GM18861 (cell line): ENCODE measurements at regions not wholly inside any gene's neighbourhood (a gene's known extent, or its start where the extent isn't known, plus 50 kb on each side); places are given as distances from the start of the nearest gene placed in this dataset.

Experiments used
- ATAC-seq: cut with Tn5 transposase; IDR thresholded peaks from one replicate; pipeline ENCODE4 v1.9.1; 2021; ENCODE audit not compliant: unreplicated experiment

DNA sequence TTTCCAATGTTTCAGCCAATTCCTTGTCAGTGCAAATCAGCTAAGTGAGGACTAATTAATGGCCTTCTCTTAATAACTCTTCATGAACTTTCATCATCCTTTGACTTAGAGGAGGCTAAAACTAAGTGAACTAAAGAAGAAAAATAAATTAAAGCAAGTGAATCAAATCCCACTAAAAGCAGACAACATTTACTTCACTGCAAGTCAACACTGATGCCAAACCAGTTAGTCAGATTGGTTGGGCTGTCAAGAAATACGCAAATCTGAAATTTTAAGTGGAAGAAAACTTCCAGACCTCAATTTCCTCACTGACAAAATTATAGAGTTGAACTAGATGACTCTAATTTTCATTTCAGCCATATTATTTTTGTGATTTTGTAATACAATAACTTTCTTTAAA, 137.2 kb upstream of the PRLR start:
- ATAC-seq: no peak

DNA sequence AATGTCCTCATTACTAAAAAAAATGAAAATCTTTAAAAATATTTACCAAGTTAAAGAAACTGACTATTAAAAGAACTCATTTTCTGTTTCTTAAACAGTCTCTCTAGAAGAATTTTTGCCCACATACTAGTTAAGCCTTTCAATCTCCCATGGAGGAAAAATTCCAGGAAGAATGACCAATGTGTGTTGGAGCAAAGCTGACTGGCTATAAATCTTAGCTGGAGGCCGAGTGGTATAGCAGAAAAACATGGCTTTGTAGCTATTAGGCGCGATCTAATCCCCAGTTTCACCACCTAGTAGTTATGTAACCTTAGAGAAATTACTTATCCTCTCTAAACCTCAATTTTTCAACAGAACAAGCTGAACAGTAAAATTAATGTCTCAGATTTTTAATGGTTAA, 135.5 kb upstream of the PRLR start:
- no peak for ATAC-seq

DNA sequence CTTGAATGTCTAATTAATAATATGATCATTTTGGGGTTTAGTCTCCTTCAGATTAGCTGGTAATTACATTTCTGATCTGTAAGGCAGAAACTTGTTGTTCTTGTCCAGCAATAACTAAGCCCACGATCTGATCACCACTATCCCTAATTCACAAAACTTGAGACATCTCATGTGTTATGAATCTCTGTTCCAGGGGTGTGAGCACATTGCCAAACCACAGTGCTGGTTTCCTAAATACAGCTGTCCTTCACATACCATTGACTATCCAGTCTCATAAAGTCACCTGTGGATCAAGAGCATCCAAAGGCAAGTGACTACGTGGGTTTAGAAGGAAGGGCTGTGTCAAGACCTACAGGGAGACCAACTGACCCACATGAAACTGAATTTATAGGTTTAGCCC, 134.1 kb upstream of the PRLR start:
- no peak for ATAC-seq

DNA sequence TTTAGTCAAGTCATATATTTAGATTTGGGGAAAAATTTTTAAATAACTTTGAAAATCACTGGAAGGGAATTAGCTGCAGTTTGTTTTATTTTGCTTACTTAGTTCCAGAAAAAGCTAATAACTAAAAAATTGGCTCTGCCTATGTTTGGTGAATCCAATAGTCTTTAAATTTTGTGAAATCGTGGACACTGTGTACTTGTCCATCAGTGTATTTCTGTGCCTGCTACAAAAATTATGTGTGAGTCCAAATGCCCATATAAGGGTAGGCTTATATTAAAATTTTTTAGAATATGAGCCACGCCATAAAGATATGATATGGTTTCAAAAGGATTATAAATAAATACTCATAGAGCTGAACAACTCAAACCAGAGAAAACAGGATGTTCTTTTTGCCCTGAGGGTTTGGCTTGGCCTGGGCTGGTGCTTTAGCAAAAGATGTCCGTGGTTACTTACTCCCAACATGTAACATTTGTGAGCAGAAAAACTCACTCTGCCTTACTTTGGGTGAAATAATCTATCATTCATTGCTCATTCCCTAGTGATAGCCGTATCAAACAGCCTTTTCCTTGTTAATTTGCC, 133.2 kb upstream of the PRLR start:
- ATAC-seq: no peak

DNA sequence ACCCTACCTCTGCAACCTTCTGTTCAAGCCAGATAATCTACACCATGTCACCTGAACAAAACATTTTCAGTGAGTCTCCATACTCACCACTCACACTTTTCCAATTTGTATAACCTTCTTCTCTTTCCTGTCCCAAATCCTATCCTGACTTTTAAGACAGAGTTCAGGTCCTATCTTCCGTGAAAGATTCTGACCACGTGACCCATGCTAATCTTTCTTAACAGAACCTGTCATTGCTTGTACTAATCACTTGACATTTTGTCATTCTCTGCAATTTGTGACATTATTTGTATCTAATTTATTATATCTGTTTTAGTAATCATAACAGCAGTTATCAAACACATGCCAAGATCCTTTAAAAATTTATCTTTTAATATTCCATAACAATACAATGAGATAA, 132.5 kb upstream of the PRLR start:
- no peak for ATAC-seq

DNA sequence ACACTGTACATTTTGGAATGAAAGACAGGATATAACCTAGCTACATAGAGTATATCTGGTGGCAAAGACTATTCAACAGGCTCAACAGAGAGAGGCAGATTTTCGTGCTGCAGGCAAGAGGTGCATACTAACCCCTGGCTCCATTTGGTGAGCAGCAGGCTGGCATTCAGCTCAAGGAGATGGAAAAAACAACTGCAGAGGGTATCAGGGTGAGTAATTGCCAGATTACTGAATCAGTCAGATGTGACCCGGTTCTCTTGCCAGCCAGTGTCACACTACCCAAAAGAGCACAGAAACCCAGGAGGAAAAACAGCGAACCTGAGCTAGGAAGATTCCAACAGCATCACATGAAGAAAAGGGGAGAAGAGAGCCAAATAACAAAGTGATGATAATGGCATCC, 130.4 kb upstream of the PRLR start:
- ATAC-seq: no peak

DNA sequence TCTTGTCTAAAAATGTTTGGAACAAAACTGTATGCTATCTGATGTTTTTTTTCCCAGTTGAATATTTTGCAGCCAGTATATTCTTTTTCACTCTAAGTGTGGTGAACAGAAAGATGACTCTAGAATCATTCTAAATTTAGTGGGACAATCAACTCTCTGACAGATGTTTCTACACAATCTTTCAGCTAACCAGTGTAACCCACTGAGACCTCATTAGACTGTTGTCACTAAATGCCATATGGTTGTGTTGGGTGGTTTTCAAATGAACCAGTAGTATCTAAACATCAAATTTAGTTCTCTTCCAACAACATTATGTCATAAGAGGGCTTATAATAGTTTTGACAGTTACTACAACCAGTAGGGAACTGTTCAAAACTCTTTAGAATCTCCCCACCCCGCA, 129.6 kb upstream of the PRLR start:
- ATAC-seq: no peak

DNA sequence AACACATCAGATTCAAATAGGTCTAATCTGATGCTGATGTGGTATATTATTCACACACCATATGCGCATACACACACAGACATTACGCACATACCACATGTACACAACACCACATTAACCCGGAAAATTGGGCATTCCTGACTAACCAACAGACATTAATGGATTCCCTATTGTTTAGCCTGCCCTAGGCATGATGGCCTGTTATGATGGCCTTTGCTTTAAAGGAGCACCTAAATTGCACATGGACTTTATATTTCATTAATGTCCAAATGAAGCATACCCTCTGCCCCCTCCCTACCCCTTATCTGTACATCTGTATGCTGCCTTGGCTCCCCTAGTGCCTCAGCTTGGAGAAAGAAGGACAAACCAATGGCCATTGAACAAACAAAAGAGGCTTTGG, 127.7 kb upstream of the PRLR start:
- no peak for ATAC-seq

DNA sequence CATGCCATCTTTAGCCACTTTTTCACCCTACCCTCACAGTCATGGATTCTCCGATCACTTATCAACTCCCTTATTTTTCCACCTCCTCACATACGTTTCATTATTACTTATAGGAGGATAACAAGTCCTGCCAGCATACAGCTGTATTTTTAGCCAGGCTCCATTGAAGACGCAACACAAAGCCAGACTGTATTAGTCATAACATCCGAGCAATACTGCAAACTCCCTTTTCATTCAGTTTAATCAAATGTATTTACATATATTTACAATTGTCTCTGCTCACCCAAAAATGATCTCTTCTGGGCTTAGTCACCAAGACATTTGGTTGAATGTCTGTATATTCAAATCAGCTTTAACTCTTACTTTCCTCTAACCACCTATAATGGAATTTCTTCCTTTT, 126.4 kb upstream of the PRLR start:
- ATAC-seq: no peak

DNA sequence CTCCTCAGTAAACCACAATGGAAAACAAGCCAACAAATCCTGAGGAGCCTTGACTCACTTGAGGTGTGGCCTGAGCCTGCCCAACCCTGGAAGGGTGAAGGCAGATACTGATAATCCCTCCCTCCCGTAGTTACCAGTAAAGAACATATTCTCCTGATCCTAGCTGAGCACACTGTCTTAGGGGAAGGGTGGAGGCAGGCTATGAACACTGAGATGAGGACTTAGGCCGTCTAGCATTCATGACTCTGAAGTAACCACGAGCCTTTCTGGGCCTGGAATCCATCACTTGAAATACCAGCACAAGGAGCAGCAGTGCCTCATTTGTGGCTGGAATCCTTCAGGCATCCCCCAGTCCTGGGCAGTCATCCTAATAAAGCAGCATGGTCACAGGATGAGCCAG, 124.5 kb upstream of the PRLR start:
- no peak for ATAC-seq

DNA sequence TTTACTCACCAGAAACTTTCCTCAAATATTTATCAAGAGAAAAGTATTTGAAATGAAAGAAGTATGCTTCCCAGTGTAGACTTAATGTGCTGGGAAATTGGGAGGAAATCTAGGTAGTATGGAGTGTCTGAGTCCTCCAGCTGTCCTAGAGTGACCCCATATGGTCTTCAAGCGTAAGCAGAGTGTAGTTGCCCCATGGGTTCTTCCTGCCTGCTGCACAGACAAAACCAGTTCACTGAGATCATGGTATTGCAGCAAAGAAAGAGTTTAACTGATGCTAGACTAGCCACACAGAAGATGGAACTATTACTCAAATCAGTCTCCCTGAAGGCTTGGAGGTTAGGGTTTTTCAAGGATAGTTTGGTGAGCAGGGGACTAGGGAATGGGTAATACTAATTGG, 114.9 kb upstream of the PRLR start:
- ATAC-seq: no peak

DNA sequence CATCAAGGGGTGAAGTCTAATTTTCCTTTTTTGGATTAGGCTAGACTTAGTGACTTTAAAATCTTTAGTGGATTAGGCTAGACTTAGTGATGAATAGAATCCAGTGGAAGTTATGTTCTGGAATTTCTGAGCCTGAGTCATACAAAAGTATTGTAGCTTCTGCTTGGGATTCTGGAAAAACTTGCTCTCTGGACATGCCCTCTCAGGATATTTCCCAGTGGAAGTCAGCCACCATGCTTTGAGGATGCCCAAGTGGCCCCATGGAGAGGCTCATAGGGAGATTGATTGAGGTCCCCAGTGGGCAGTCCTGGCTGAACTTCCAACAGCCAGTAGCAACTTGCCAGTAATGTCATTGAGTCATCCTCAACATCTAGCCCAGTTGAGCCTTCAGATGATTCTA, 112.4 kb upstream of the PRLR start:
- ATAC-seq: no peak

DNA sequence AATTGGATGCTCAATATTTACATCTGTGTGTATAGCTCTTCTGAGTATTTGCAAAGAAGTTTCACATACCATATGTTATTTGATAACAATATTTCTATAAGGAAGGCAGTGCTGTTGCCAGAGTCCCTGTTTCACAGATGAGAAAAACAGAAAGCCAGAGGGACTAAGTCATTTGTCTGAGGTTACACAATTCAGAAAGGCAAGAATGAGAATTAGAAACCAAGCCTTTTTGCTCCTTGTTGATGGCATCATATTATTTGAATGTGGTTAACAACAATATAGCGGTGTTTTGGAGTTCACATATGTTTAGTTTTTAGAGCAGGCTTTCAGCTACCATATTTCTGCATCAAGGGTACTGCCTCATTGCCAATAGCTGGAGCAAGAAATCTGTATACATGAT, 110.9 kb upstream of the PRLR start:
- ATAC-seq: no peak

DNA sequence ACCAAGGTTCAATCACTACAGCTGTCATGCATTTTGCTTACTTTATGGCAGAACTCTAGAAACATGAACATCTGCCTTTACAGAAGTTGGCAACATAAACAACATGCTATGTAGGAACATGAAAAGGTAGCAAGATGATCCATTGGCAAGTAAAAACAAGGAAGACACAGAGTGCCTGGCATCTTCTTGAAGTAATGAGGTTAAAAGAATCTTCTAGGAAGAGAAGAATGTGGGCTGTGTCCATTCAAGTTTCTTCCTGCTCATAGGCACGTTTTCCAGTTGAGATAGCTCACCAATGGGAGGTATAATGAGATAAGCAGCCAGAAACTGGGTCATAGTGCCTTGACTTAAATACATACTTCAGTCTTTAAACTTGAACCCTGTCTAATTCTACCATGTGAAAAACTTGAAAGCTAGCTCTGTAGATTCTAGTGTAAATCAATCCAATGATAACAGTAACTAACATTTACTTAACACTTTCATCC, 109.4 kb upstream of the PRLR start:
- ATAC-seq: no peak

DNA sequence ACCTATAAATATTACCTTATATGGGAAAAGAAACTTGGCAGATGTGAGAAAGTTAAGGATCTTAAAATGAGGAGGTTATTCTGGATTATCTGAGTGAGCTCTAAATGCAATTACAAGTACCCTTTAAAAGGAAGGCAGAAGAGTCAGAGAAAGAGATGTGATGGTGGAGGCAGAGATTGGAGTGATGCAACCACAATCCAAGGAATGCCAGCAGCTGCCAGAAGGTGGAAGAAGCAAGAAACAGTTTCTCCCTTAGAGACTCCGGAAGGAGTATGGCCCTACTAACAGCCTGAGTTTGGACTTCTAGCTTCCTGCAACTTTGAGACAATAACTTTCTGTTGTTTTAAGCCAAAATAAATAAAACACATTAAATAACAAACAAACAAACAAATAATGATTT, 108.7 kb upstream of the PRLR start:
- ATAC-seq: no peak

DNA sequence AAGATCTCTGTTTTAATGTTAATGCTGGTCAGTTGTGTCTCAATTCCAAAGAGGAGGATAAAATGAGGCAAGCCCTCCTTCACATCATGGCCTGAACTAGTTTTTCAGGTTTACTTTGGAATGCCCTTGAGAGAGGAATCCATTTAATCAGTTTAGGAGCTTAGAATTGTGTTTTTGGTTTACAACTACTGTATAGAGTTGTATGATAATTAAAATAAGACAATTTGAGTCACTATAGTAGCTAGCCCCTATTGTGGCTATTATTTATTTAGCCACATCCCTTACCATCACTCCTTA, 107.8 kb upstream of the PRLR start:
- no peak for ATAC-seq

DNA sequence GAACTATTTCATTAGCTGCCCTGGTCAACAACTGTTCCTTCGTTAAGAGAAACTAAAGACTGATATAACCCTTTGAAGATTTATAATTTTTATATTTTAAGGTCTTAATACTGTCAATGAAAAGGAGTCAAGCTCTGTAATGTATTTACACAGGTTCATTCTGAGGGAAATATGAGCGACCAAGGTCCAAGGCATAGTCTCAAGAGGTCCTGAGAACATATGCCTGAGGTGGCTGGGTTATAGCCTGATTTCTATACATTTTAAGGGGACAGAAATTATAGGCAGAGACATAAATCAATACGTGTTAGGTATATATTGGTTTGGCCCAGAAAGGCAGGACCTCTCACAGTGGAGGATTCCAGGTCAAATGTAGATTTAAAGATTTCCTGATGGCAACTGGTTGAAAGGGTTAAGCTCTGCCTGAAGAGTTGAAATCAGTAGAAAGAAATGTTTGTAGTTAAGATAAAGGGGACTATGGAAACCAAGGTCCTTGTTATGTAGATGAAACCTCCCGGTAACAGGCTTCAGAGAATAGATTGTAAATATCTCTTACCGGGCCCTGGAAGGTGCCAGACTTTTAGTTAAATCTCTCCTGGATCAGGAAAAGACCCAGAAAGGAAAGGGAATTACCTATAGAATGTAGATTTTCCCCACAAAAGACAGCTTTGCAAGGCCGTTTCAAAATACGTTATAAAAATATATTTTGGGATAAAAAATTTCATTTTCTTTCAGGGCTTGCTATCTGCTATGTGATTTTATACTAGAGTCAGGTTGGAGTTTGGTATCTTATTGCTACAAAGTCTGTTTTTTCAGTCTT, 107.3 kb upstream of the PRLR start:
- no peak for ATAC-seq

DNA sequence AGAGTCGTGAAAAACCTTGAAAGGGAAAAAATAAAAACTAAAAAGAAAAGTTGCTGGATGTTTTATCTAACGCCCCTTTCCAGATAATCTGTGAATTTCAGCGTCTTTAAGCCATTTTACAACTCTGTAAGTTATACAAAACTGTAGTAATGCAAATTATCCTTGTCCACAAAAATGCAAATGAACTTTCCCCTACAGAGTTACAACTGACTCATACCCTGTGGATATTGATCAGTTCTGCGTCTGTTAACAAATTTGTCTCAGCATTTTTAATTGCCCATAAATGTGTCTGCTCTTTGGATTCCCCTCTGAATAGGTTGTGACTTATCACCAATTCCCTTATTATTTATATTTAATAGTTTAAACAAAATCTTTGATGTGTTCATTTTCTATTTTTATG, 105.9 kb upstream of the PRLR start:
- no peak for ATAC-seq

DNA sequence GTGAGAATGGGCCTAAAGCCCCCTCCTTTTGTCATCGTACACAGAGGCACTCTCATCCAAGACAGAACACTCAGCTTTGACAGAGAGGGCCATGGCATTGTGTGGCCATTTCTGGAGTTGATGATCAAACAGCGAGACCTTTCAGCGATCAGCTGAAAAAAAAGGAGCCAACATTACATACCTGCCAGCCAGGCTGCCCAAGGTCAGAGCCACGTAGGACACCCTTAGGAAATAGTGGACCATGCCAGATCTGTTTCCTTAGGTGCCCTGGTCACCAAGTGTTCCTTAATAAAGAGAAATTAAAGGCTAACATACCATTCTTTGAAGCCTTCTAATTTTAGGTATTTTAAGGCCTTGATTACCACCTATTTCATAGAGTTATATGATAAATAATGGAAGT, 105.5 kb upstream of the PRLR start:
- ATAC-seq: no peak

DNA sequence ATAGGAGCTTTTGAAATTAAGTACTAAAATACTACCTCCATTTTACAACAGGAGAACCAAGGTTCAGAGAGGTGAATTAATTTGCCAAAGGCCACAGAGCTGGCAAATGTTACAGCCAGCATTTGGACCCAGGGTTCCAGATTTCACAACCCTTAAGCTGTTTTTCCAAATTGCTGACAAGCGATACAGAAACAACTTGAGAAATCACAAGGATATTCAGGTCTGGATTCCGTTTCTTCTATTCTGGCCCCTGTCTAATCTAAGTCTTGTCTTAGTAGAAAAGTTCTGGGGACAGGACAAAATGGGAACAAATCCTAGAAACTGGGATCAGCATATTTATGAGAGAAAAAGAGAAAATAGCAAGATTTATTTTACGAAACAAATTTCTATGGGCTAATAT, 103.1 kb upstream of the PRLR start:
- ATAC-seq: no peak

DNA sequence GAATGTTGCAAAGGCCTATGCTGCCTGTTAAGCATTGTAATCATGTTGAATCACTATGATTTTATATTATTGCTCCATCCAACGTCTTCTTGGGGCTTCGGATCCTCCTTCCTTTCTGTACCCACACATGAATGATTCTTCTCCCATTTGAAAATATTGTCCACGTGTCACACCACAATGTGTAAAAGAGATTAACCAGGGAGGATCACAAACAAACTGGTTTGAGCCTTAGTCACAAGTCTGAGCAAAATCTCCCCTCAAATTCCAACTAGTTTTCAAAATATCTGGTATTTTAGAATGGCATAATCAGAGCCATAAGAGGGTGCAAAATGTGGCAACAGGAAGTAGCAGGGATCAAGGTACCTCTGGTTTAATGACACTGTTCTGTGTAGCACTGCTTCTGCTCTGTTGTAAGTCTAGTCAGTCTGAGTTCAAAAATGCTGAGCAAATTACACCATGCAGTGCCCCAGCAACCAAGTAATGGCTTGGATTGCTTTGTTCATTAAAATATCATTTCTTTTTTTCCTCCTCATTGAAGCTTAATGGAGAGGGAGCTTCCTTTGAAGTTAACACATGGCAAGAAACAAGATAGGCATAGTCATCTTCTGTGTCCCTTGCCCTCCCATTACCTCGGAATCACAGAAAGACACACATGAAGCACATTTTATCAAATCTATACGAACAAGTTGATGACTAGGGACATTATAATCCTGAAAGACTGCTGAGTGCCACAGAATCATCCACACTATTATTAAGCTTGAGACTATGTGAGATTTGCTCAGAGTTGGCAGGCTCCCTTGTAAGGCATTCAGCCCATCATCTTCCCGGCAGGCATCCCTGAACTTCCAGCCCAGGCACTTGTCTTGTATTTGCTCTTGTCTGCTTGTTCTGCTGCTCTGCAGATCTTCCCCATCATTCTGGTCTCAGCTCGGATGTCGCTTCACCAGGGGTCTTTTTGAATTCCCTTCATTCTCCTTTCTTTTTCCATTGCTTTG, 102.0 kb upstream of the PRLR start:
- ATAC-seq: no peak

DNA sequence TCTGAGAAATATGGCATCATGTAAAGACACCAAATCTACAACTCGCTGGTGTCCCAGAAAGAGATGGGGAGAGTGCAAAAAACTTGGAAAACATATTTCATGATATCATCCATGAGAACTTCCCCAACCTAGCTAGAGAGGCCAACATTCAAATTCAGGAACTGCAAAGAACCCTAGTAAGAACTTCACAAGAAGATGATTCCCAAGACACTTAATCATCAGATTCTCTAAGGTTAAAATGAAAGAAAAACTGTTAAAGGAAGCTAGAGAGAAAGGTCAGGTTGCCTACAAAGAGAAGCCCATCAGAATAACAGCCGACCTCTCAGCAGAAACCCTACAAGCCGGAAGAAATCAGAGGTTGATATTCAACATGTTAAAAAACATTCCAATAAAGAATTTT, 95.5 kb upstream of the PRLR start:
- ATAC-seq: no peak
